Panc1 (cell line): ENCODE measurements at regions not wholly inside any gene's neighbourhood (a gene's known extent, or its start where the extent isn't known, plus 50 kb on each side); places are given as distances from the start of the nearest gene placed in this dataset.

Experiments
- ATAC-seq: fragments of 200-7000 bp; cut with Tn5 transposase; 2 replicates; pipeline ENCODE4 v1.9.1; 2020; ENCODE audit warnings: mild to moderate bottlenecking, moderate library complexity
- BruUV-seq: library from RNA; stranded (reverse); fragments of 400-500 nt; replicated peaks from 2 replicates; lab custom pipeline; 2021; lab: Mats Ljungman, UMichigan
- CTCF ChIA-PET: fragments of 300-600 bp; sonication (Branson Sonifier 250); formaldehyde crosslinking; loops from one replicate; lab custom pipeline; 2022; ENCODE audit warnings: antibody characterized with exemption; lab: Charles Lee
- POLR2A ChIA-PET: fragments of 300-600 bp; sonication (Branson Sonifier 250); formaldehyde crosslinking; loops from one replicate; lab custom pipeline; 2022; ENCODE audit warnings: antibody characterized with exemption; lab: Charles Lee
- DNase-seq: peaks from one replicate; pipeline ENCODE4 v3.0.0-alpha.2; 2010; ENCODE audit warnings: low read depth, low spot score
- H3K27ac ChIP-seq: 2 replicates; pipeline ENCODE4 v1.5.1; 2011; ENCODE audit warnings: mild to moderate bottlenecking, low read length, inconsistent platforms
- H3K27me3 ChIP-seq: fragments of 200-500 bp; sonication (Bioruptor generic); 2 replicates; pipeline ENCODE4 v1.6.0; 2014; ENCODE audit warnings: low read length, inconsistent platforms; ENCODE audit not compliant: control insufficient read depth, insufficient read depth
- H3K36me3 ChIP-seq: fragments of 200-500 bp; sonication (Bioruptor generic); 2 replicates; pipeline ENCODE4 v1.5.1; 2014; ENCODE audit warnings: inconsistent platforms, mild to moderate bottlenecking, low read length, moderate library complexity; ENCODE audit not compliant: control insufficient read depth, insufficient read depth
- H3K4me1 ChIP-seq: 2 replicates; pipeline ENCODE4 v1.5.1; 2011; ENCODE audit warnings: inconsistent platforms, mild to moderate bottlenecking, low read length, moderate library complexity; ENCODE audit not compliant: control insufficient read depth, insufficient read depth
- H3K4me3 ChIP-seq, 2 experiments: 2 replicates each; pipeline ENCODE4 v1.5.1; 2011 to 2012; ENCODE audit warnings: low read depth in 2 of 2, low read length in 2 of 2, mild to moderate bottlenecking in 2 of 2, inconsistent platforms in 1 of 2, moderate library complexity in 1 of 2
- H3K9me3 ChIP-seq: fragments of 200-500 bp; sonication (Bioruptor generic); 2 replicates; pipeline ENCODE4 v1.5.1; 2014; ENCODE audit warnings: low read depth, mild to moderate bottlenecking, inconsistent platforms, low read length, moderate library complexity; ENCODE audit not compliant: control insufficient read depth, insufficient read depth
- CTCF ChIP-seq: fragments of 450-650 bp; IDR thresholded peaks from 2 replicates; pipeline ENCODE4 v1.5.1; 2017; ENCODE audit warnings: mild to moderate bottlenecking
- POLR2AphosphoS5 ChIP-seq: IDR thresholded peaks from 2 replicates; pipeline ENCODE4 v1.6.1; 2012; ENCODE audit warnings: mild to moderate bottlenecking, low read depth, low read length, moderate library complexity
- REST ChIP-seq, 2 experiments: IDR thresholded peaks; 2 replicates each; pipeline ENCODE4 v1.6.1; 2011 to 2012; ENCODE audit warnings: low read depth in 2 of 2, control low read depth in 1 of 2, low read length in 1 of 2, mild to moderate bottlenecking in 1 of 2, moderate library complexity in 1 of 2; ENCODE audit not compliant: insufficient read depth in 1 of 2
- SIN3A ChIP-seq: IDR thresholded peaks from 2 replicates; pipeline ENCODE4 v1.6.1; 2012; ENCODE audit warnings: low read depth, mild to moderate bottlenecking, low read length, moderate library complexity, borderline replicate concordance; ENCODE audit not compliant: insufficient read depth
- TCF7L2 ChIP-seq: IDR thresholded peaks from 2 replicates; pipeline ENCODE4 v1.6.1; 2011; ENCODE audit warnings: mild to moderate bottlenecking, low read depth, low read length, inconsistent platforms
- in situ Hi-C: cut with HindIII; loops from 2 replicates; pipeline ENCODE4 v1.10.0; 2016; ENCODE audit warnings: low sequenced_read_pairs, low pct_unique_long_range_greater_than_20kb
- intact Hi-C: fragments of 100-400 bp; cut with micrococcal nuclease; formaldehyde crosslinking; loops from one replicate; pipeline ENCODE4 v1.10.0; 2022; ENCODE audit not compliant: unreplicated experiment

- Histone ChIP-seq H3K4me1 (no peaks in the 10 kb centered on the region), H3K27me3 (no peaks in the 10 kb centered on the region), H3K4me3 (no peak overlapping the region), H3K9me3 (no peaks in the 10 kb centered on the region), H3K36me3 (no peaks in the 10 kb centered on the region), H3K27ac (no peak overlapping the region)
- intact Hi-C loops, result no loop called here
- BruUV-seq, result no TSS peak
- ChIA-PET CTCF (no interaction called here), POLR2A (no interaction called here)
- TF ChIP-seq REST (IDR thresholded peaks at IDR 0.05; ENCODE audit: insufficient read depth in 1 of 2, low read depth in 2 of 2, low read length in 1 of 2) (no peak), TCF7L2 (no peak)
- DNase-seq (no peak), ATAC-seq (no peak)
- in situ Hi-C loops, result no loop called here
Measured at GRCh38 chr3:116841003-116841735, 131.6 kb downstream of the TUSC7 start.

GRCh38 chr3:116842254-116842957 is 132.8 kb downstream of the TUSC7 start:
- POLR2A ChIA-PET, result no interaction called here
- CTCF ChIA-PET, result no interaction called here
- BruUV-seq, result no TSS peak
- TF ChIP-seq TCF7L2, result no peak
- no peak for TF ChIP-seq POLR2AphosphoS5
- TF ChIP-seq SIN3A, result no peak
- TF ChIP-seq REST (IDR thresholded peaks at IDR 0.05; ENCODE audit: insufficient read depth in 1 of 2, low read depth in 2 of 2, low read length in 1 of 2), result no peak
- TF ChIP-seq CTCF, result no peak
- Histone ChIP-seq H3K27ac (no peak overlapping the region), H3K27me3 (no peaks in the 10 kb centered on the region), H3K36me3 (no peaks in the 10 kb centered on the region), H3K9me3 (no peaks in the 10 kb centered on the region), H3K4me1 (no peaks in the 10 kb centered on the region), H3K4me3 (no peak overlapping the region)
- in situ Hi-C loops (no loop called here), intact Hi-C loops (no loop called here)
- DNase-seq (no peak), ATAC-seq (no peak)
